Thymus (tissue), 11 donors: ENCODE measurements at regions not wholly inside any gene's neighbourhood (a gene's known extent, or its start where the extent isn't known, plus 50 kb on each side); places are given as distances from the start of the nearest gene placed in this dataset.

Experiments used
- DNase-seq, 9 donors: peaks; one replicate each; pipeline ENCODE4 v3.0.0-alpha.2; 2013; ENCODE audit warnings: low spot score in 9 of 9, low read depth in 6 of 9, missing footprints in 1 of 9
- H3K27ac ChIP-seq, 2 donors: one replicate each; pipeline ENCODE4 v1.5.1; 2013; ENCODE audit warnings: control low read depth in 1 of 2, low read depth in 1 of 2, low read length in 1 of 2, mild to moderate bottlenecking in 1 of 2, moderate library complexity in 1 of 2
- H3K27me3 ChIP-seq, 2 donors: one replicate each; pipeline ENCODE4 v1.5.1; 2013; ENCODE audit warnings: low read length in 1 of 2; ENCODE audit not compliant: control insufficient read depth in 2 of 2, insufficient read depth in 1 of 2
- H3K36me3 ChIP-seq, 2 donors: one replicate each; pipeline ENCODE4 v1.5.1; 2013; ENCODE audit warnings: low read length in 1 of 2, mild to moderate bottlenecking in 1 of 2, moderate library complexity in 1 of 2; ENCODE audit not compliant: control insufficient read depth in 2 of 2, insufficient read depth in 2 of 2
- H3K4me1 ChIP-seq, 2 donors: one replicate each; pipeline ENCODE4 v1.5.1; 2013; ENCODE audit warnings: low read length in 2 of 2; ENCODE audit not compliant: control insufficient read depth in 2 of 2, insufficient read depth in 2 of 2
- H3K4me3 ChIP-seq, 2 donors: one replicate each; pipeline ENCODE4 v1.5.1; 2013; ENCODE audit warnings: low read length in 2 of 2, control low read depth in 1 of 2, mild to moderate bottlenecking in 1 of 2
- H3K9me3 ChIP-seq, 2 donors: one replicate each; pipeline ENCODE4 v1.5.1; 2013; ENCODE audit warnings: low read length in 1 of 2, mild to moderate bottlenecking in 1 of 2; ENCODE audit not compliant: control insufficient read depth in 2 of 2, insufficient read depth in 1 of 2
- WGBS: extraction: QIAGEN DNeasy Blood & Tissue Kit; methylation state at CpG from one replicate; pipeline ENCODE4 v1.1.7; 2013; 5-methylcytosine and 5-hydroxymethylcytosine counted together
- donor health status: healthy.

DNA sequence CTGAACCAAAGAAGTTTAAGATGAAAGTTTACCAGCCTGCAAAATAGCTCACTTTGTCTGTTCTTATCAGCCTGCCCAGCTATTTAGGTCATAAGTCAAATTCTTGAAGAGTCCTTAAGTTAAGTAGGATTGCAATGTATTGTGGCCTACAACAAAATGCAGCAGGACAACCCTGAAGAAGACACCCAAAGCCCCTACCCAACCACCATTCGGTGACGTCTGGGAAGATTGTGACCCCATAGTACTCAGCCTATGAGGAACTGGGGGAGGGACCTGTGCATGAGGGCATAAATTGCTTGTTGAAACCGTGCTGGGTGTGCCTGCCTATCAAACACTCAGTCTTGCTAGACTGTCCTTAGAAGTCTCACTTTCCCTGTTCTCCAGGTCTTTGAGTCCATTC is 50.5 kb upstream of the FDX1 start:
- no peak for DNase-seq
- no peak overlapping the region for H3K27ac ChIP-seq
- peaks cover 0 to 4% of the 10 kb centered on the region in 2 donors for H3K4me1 ChIP-seq
- H3K9me3 ChIP-seq: no peaks in the 10 kb centered on the region
- H3K4me3 ChIP-seq: no peak overlapping the region
- no peaks in the 10 kb centered on the region for H3K27me3 ChIP-seq
- 92% methylated on average over 3 of the region's 3 CpGs for WGBS
- no peaks in the 10 kb centered on the region for H3K36me3 ChIP-seq

DNA sequence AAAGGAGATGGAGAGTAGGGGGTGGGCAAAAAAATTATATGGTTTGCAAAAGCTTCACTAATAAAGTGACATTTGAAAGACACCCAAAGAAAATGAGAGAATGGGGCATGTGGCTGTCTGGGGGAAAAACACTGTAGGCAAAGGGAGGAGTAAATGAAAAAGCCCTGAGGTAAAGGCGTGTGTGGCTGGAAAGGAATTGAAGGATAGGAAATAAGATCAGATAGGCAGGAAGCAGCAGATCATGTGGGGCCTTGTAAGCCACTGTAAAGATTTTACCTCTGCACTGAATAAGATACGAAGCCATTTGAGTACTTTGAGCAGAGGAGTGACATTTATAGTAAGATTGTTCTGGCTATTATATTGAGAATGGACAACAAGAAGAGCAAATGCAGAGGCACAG is 49.8 kb upstream of the FDX1 start:
- Histone ChIP-seq H3K27ac (no peak overlapping the region), H3K9me3 (no peaks in the 10 kb centered on the region), H3K4me3 (no peak overlapping the region), H3K27me3 (no peaks in the 10 kb centered on the region), H3K36me3 (no peaks in the 10 kb centered on the region), H3K4me1 (peaks cover 0 to 4% of the 10 kb centered on the region in 2 donors)
- WGBS: 43% methylated on average over 2 of the region's 2 CpGs
- peak in 2 of 9 donors; percentile 6 to 21 for DNase-seq
